UCSD-AML1 (cell line): ENCODE measurements at regions not wholly inside any gene's neighbourhood (a gene's known extent, or its start where the extent isn't known, plus 50 kb on each side); places are given as distances from the start of the nearest gene placed in this dataset.
"Not testable (repeated sequence)": the region's sequence is repeated elsewhere in the genome, so short reads cannot be mapped to it uniquely, and the experiment has no call there.

Experiments
- DNase-seq: peaks from one replicate; lab custom pipeline; 2025; ENCODE audit not compliant: unreplicated experiment; lab: John Stamatoyannopoulos, UW

DNA sequence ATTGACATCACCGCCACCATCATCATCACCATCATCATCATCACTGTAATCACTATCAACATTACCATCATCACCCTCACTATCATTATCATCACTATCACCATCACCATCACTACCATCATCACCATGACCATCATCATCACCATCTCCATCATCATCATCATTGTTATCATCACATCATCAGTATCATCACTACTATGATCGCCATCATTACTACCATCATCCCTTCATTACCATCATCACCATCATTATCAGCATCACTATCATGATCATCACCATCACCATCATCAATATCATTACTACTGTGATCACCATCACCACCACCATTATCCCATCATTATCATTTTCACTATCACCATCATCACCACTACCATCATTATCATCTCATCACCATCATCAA lies 368.3 kb downstream of the SEC14L1 start:
- no peak for DNase-seq

- no peak for DNase-seq
Observed at GRCh38 chr17:77509599-77509998, 368.8 kb downstream of the SEC14L1 start.

- no peak for DNase-seq
Observed at GRCh38 chr17:77510133-77510796, 369.5 kb downstream of the SEC14L1 start.

GRCh38 chr17:77511514-77512061 lies 370.8 kb downstream of the SEC14L1 start:
- no peak for DNase-seq

GRCh38 chr17:77512062-77512946 lies 371.5 kb downstream of the SEC14L1 start:
- DNase-seq, result no peak

- DNase-seq, result no peak
Observed at GRCh38 chr17:77513045-77513444, 372.3 kb downstream of the SEC14L1 start.

GRCh38 chr17:77515227-77515626 lies 374.5 kb downstream of the SEC14L1 start:
- no peak for DNase-seq

DNA sequence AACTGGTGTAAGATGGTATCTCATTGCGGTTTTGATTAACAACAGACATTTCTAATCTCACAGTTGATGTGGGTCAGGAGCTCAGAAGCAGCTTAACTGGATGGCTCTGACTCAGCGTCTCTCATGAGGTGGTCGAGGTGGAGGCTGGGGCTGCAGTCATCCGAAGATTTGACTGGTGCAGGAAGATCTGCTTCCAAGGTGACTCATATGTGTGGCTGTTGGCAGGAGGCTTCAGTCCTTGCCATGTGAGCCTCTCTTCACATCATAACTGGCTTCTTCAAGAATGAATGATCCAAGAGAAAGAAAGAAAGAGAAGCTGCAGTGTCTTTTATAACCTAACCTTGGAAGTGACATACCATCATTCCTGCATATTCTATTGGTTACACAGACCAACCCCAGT lies 376.1 kb downstream of the SEC14L1 start:
- no peak for DNase-seq

DNA sequence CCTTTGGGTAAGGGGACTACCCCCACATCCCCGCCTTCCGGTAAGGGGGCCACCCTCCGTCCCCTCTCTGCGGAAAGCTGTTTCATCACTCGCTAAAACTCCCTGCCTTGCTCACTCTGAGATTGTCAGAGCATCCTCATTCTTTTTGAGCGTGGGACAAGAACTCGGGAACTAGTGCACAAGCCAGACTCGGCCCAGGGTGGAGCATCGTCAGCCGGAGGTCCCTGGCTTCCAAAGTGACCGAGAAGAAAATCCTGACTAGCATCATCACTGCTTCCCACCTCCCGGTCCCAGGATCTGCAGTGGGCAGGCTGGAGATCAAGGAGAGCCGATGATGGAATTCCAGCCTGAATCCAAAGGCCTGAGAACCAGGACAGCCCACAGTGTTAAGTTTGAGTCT lies 380.3 kb downstream of the SEC14L1 start:
- DNase-seq, result no peak

- DNase-seq, result no peak
Observed at GRCh38 chr17:77523540-77523939, 382.8 kb downstream of the SEC14L1 start.

DNA sequence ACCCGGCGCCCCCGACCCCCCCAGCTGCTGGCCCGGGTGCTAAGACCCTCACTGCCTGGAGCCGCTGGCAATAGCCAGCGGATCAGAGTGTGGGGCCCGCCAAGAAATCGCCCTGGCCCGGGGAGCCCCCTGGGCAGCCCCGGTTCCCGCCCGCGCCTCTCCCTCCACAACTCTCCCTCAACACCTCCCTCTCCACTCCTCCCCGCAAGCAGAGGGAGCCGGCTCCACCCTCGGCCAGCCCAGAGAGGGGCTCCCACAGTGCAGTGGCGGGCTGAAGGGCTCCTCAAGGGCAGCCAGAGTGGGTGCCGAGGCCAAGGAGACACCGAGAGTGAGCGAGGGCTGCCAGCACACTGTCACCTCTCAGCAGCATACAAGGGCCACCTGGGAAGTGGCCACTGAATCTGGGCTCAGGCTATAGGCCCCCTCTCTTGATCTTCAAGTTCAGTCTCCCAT lies 385.5 kb downstream of the SEC14L1 start:
- DNase-seq, result no peak

DNA sequence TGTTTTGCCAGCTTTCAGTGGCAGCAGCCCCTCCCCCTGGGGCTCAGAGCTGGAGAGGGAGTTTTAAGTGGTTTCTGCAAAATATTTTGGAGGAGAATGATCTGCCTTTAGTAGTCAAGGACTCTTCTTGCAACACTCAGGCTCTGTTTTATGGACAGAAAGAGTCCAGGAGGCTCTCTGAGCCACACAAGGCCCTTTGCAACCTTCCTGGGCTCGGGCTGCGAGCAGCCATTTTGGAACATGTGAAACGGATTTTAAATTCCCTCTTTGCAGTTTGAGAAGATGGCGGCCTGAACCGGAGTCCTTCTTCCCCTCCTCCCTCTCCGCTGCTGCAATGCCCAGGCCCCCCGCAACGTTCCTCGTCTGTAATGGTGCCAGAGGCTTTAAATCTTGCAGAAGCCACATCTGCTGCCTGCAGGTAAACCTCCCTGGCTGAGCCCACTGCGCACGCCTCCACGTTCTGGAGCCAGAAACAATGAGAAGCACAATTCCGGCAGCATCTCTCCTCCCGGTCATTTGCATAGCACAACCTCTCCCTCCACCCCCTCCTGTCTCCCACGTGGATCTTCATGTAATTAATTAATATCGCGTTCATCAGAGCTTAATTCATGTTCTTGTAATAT lies 386.1 kb downstream of the SEC14L1 start:
- DNase-seq, result no peak

- no peak for DNase-seq
Observed at GRCh38 chr17:77527409-77527808, 386.6 kb downstream of the SEC14L1 start.

DNA sequence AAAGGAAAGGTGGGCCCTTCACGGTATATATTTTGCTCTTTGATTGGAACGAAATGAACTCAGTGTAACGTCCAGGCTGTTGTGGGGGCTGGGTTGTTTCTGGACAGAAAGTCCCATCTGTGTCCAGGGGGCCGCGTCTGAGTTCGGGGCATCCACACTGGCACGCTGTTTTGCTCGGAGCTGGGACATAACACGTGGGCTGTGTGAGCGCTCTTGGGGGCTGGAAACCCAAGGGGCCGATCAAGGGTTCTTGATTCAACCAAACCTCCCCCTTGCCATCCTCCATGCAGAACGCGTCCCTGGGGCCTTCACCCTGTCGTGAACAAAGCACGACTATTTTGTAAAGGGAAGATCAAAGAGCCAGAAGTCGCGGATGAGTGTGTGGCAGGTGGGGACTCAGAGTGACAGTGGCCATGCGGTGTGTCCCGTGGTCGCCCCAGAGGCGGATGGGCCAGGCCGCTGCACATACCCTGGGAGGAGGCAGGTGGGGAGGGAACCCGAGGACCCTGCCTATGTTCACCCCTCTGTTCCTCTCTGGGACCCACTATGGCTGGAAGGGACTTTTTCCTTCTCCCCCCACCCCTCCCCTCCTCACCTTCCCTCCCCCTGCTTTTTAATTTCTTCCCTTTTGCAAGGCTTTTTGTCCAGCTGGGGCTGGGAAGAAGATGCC lies 387.2 kb downstream of the SEC14L1 start:
- DNase-seq, result no peak

- no peak for DNase-seq
Observed at GRCh38 chr17:77528516-77529327, 388.0 kb downstream of the SEC14L1 start.

DNA sequence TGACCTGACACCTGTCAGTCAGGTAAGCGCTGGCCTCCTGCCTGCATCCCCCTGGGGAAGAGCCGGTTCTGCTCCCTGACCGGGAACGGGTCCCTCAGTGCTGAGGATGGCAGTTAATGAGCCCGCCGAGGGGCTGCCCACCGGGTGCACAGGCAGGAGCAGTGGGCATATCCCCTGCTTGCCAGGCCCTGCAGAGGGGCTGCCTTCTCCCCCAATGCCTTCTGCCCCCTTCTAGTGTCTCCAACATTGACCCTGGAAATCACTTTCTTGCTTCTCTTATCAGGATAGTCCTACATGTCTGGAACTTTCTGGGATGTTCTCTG lies 388.5 kb downstream of the SEC14L1 start:
- DNase-seq, result no peak

DNA sequence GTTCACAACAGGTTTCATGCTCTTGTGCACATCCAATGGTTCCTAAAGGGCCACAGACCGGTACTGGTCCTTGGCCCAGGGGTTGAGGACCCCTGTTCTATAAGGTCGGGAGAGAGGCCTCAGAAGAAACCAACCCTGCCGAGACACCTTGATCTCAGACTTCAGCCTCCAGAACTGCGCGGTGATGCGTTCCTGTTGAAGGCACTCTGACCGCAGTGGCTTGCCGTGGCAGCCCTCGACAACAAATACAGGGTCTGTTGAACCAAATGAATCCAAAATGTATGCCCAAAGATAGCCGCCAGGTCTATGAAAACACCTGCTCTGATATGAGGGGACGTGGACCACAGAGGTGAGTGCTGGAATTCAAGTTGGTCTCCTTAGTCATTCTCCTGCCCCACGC lies 389.8 kb downstream of the SEC14L1 start:
- no peak for DNase-seq

DNA sequence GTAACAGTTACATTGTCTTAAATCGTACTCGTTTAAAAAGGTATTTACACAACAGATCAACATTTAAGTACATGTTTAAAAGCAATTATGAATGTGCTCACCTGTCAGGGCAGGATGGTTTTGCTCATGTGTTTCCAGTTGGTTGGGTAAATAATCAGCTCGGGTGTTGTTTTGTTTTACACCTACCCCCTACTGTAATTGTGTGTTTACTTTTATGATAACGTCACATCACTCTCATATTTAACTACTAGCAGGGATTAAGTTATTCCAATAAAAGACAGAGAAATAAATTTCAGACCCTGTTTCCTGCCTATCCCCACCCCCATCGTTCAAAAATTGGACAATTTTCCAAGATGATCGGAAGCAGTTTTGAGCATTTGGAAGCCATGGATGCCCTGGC lies 390.2 kb downstream of the SEC14L1 start:
- no peak for DNase-seq

DNA sequence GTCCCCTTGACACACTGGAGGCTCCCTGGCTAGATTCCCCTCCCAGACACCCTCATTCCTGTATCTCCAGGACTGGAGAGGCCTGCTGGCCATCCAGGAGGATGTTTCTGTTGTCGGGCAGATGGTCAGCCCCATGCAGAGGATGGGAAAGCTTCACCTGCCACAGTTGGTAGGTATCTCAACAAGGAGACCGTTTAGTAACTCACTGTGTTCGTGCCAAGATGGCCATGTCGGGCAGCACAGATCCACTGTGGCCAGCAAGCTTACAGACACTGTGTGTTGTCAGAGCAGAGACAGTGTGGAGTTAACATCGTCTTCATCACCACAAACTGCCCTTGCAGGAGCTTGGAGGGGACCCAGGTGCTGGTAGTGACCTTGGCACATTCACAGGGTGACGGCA lies 390.9 kb downstream of the SEC14L1 start:
- no peak for DNase-seq

GRCh38 chr17:77533697-77534096 lies 392.9 kb downstream of the SEC14L1 start:
- DNase-seq, result not testable (repeated sequence)
